GM23338 (cell line): ENCODE measurements at regions not wholly inside any gene's neighbourhood (a gene's known extent, or its start where the extent isn't known, plus 50 kb on each side); places are given as distances from the start of the nearest gene placed in this dataset.

Experiments
- ATAC-seq: fragments of 200-7000 bp; cut with Tn5 transposase; 3 replicates; pipeline ENCODE4 v1.9.1; 2020
- DNase-seq: peaks from one replicate; pipeline ENCODE4 v3.0.0-alpha.2; 2015; ENCODE audit warnings: low spot score
- H2AFZ ChIP-seq: fragments of 200-600 bp; sonication (generic); 2 replicates; pipeline ENCODE4 v1.8.0; 2016; ENCODE audit warnings: antibody characterized with exemption, mild to moderate bottlenecking, moderate library complexity
- H3F3A ChIP-seq: fragments of 200-600 bp; sonication (generic); replicated peaks from 2 replicates; pipeline ENCODE4 v1.8.0; 2017; ENCODE audit warnings: antibody characterized with exemption, mixed run types, low read depth
- H3K27ac ChIP-seq: fragments of 200-600 bp; sonication (generic); 2 replicates; pipeline ENCODE4 v1.6.1; 2016; ENCODE audit warnings: low read depth
- H3K27me3 ChIP-seq: fragments of 200-600 bp; sonication (generic); 2 replicates; pipeline ENCODE4 v1.8.0; 2016; ENCODE audit warnings: mild to moderate bottlenecking, mixed run types, moderate library complexity; ENCODE audit not compliant: insufficient read depth
- H3K36me3 ChIP-seq: fragments of 200-600 bp; sonication (generic); 2 replicates; pipeline ENCODE4 v1.8.0; 2016; ENCODE audit warnings: mild to moderate bottlenecking; ENCODE audit not compliant: insufficient read depth
- H3K4me1 ChIP-seq: fragments of 200-600 bp; sonication (generic); 2 replicates; pipeline ENCODE4 v1.8.0; 2016; ENCODE audit warnings: mild to moderate bottlenecking, moderate library complexity; ENCODE audit not compliant: insufficient read depth
- H3K4me2 ChIP-seq: fragments of 200-600 bp; sonication (generic); 2 replicates; pipeline ENCODE4 v1.7.1; 2017; ENCODE audit warnings: mixed run types
- H3K4me3 ChIP-seq: fragments of 200-600 bp; sonication (generic); 2 replicates; pipeline ENCODE4 v1.6.1; 2016; ENCODE audit warnings: mixed run types
- H3K79me2 ChIP-seq: fragments of 200-600 bp; sonication (generic); replicated peaks from 2 replicates; pipeline ENCODE4 v1.8.0; 2017; ENCODE audit warnings: mild to moderate bottlenecking; ENCODE audit not compliant: insufficient read depth
- H3K9me2 ChIP-seq: fragments of 200-600 bp; sonication (generic); 2 replicates; pipeline ENCODE4 v1.8.0; 2017; ENCODE audit not compliant: insufficient read depth
- H4K20me1 ChIP-seq: fragments of 200-600 bp; sonication (generic); replicated peaks from 2 replicates; pipeline ENCODE4 v1.8.0; 2017; ENCODE audit warnings: mild to moderate bottlenecking; ENCODE audit not compliant: insufficient read depth
- H3K27ac Mint-ChIP-seq: 2 replicates; pipeline ENCODE4 v1.8.0; 2020; ENCODE audit warnings: inconsistent platforms, mild to moderate bottlenecking, moderate library complexity, mixed read lengths
- H3K27me3 Mint-ChIP-seq: 3 replicates; pipeline ENCODE4 v1.8.0; 2022; ENCODE audit warnings: low read depth, mild to moderate bottlenecking, moderate library complexity, mixed read lengths, inconsistent platforms; ENCODE audit not compliant: insufficient read depth, poor library complexity
- H3K36me3 Mint-ChIP-seq: 3 replicates; pipeline ENCODE4 v1.8.0; 2021; ENCODE audit warnings: low read depth, mild to moderate bottlenecking, inconsistent platforms, moderate library complexity, mixed read lengths
- H3K4me1 Mint-ChIP-seq: 3 replicates; pipeline ENCODE4 v1.8.0; 2020; ENCODE audit warnings: mild to moderate bottlenecking, inconsistent platforms, mixed read lengths
- H3K4me3 Mint-ChIP-seq: 3 replicates; pipeline ENCODE4 v1.8.0; 2021; ENCODE audit warnings: moderate library complexity, mild to moderate bottlenecking, inconsistent platforms, mixed read lengths
- H3K9me3 Mint-ChIP-seq: 3 replicates; pipeline ENCODE4 v1.8.0; 2020; ENCODE audit warnings: moderate library complexity, mild to moderate bottlenecking, inconsistent platforms, mixed read lengths
- CREB1 ChIP-seq: fragments of 250-450 bp; sonication (Bioruptor Pico); IDR thresholded peaks from 2 replicates; pipeline ENCODE4 v1.5.0; 2020; ENCODE audit warnings: low read depth, mild to moderate bottlenecking, moderate library complexity
- EZH2 ChIP-seq: fragments of 200-600 bp; sonication (generic); IDR thresholded peaks from one replicate; pipeline ENCODE4 v1.8.0; 2017; ENCODE audit warnings: antibody characterized with exemption, mild to moderate bottlenecking, low read depth; ENCODE audit not compliant: unreplicated experiment
- EZH2phosphoT487 ChIP-seq: fragments of 200-600 bp; sonication (generic); IDR thresholded peaks from one replicate; pipeline ENCODE4 v1.8.1; 2018; ENCODE audit warnings: antibody characterized with exemption; ENCODE audit not compliant: unreplicated experiment
- NANOG ChIP-seq: IDR thresholded peaks from 2 replicates; pipeline ENCODE4 v1.6.1; 2016; ENCODE audit warnings: antibody characterized with exemption, borderline replicate concordance
- POLR2AphosphoS5 ChIP-seq: IDR thresholded peaks from 2 replicates; pipeline ENCODE4 v1.6.1; 2016; ENCODE audit warnings: antibody characterized with exemption, low read depth
- STAT1 ChIP-seq: IDR thresholded peaks from one replicate; pipeline ENCODE4 v1.6.1; 2016; ENCODE audit warnings: antibody characterized with exemption; ENCODE audit not compliant: unreplicated experiment
- ZNF114 ChIP-seq: fragments of 250-450 bp; sonication (Bioruptor Pico); IDR thresholded peaks from 2 replicates; pipeline ENCODE4 v1.5.0; 2020; ENCODE audit warnings: mild to moderate bottlenecking, moderate library complexity
- ZNF331 ChIP-seq: fragments of 250-450 bp; sonication (Bioruptor Pico); IDR thresholded peaks from 2 replicates; pipeline ENCODE4 v1.5.0; 2020; ENCODE audit warnings: low read depth, mild to moderate bottlenecking, moderate library complexity
- TF ChIP-seq, protein P1 (sequence below), 2 experiments: fragments of 200-600 bp in 1 of 2; sonication (generic) in 1 of 2; conservative IDR thresholded peaks; 2 replicates each; pipeline versions ENCODE4 v1.5.1 to v1.6.1; 2016 to 2017; ENCODE audit warnings: antibody characterized with exemption in 2 of 2, low read depth in 2 of 2, mild to moderate bottlenecking in 2 of 2, moderate library complexity in 1 of 2
- TF ChIP-seq, protein P2 (sequence below): fragments of 250-450 bp; sonication (Bioruptor Pico); IDR thresholded peaks from 2 replicates; pipeline ENCODE4 v1.5.0; 2020; ENCODE audit warnings: mild to moderate bottlenecking, moderate library complexity
- TF ChIP-seq, protein P3 (sequence below): IDR thresholded peaks from 2 replicates; pipeline ENCODE4 v1.6.1; 2016; ENCODE audit warnings: antibody characterized with exemption
- TF ChIP-seq, protein P4 (sequence below): IDR thresholded peaks from one replicate; pipeline ENCODE4 v1.6.1; 2018; ENCODE audit warnings: antibody characterized with exemption; ENCODE audit not compliant: unreplicated experiment

DNA sequence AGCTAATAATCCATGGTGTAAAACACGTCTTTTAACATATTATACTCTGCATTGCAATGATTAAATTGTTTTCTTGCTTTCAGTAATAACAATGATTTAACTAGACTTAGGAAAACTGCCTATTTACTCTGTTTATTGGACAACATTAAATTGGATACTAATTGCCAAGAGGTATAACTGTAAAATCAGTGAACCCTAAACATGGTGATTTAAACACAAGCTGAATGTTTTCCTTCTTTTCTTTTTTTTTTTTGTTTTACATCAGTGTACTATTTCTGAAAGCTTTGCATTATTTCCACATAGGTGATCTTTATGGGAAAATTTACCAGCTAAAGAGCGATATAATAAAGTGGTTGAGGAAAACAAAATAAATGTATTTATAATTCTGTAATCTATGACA lies 276.7 kb downstream of the PCDH7 start:
- H3K9me2 ChIP-seq = 0 out of 2 replicates have a peak, but pooled peaks cover 5% of the 10 kb centered on the region
- peaks cover 8% of the 10 kb centered on the region for H3K9me3 Mint-ChIP-seq
- H3K27me3 ChIP-seq = no peaks in the 10 kb centered on the region
- no peaks in the 10 kb centered on the region for H3K79me2 ChIP-seq
- H2AFZ ChIP-seq = no peak overlapping the region
- ATAC-seq = no peak
- peaks cover 9% of the 10 kb centered on the region; the same call in 2 of the 3 replicates for H3K36me3 Mint-ChIP-seq
- H3K36me3 ChIP-seq = no peaks in the 10 kb centered on the region
- H3K4me1 ChIP-seq = peaks cover 7% of the 10 kb centered on the region; the same call in 1 of the 2 replicates
- H3K4me3 ChIP-seq = no peak overlapping the region
- no peaks in the 10 kb centered on the region for H4K20me1 ChIP-seq
- H3K27me3 Mint-ChIP-seq = peaks cover 2% of the 10 kb centered on the region
- H3K4me3 Mint-ChIP-seq = no peak overlapping the region
- DNase-seq = no peak
- peaks cover 2% of the 10 kb centered on the region; the same call in 1 of the 3 replicates for H3K4me1 Mint-ChIP-seq
- no peak overlapping the region for H3K4me2 ChIP-seq
- H3K27ac Mint-ChIP-seq = no peak overlapping the region
- no peaks in the 10 kb centered on the region for H3F3A ChIP-seq
- H3K27ac ChIP-seq = no peak overlapping the region
- no peak for TF ChIP-seq EZH2
- TF ChIP-seq, protein P1, sequence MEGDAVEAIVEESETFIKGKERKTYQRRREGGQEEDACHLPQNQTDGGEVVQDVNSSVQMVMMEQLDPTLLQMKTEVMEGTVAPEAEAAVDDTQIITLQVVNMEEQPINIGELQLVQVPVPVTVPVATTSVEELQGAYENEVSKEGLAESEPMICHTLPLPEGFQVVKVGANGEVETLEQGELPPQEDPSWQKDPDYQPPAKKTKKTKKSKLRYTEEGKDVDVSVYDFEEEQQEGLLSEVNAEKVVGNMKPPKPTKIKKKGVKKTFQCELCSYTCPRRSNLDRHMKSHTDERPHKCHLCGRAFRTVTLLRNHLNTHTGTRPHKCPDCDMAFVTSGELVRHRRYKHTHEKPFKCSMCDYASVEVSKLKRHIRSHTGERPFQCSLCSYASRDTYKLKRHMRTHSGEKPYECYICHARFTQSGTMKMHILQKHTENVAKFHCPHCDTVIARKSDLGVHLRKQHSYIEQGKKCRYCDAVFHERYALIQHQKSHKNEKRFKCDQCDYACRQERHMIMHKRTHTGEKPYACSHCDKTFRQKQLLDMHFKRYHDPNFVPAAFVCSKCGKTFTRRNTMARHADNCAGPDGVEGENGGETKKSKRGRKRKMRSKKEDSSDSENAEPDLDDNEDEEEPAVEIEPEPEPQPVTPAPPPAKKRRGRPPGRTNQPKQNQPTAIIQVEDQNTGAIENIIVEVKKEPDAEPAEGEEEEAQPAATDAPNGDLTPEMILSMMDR (conservative IDR thresholded peaks at IDR 0.05; ENCODE audit: low read depth in 2 of 2) = no peak
- no peak for TF ChIP-seq ZNF331
- TF ChIP-seq STAT1 = no peak
- no peak for TF ChIP-seq ZNF114 (CRISPR knock-in tag)
- TF ChIP-seq, protein P2, sequence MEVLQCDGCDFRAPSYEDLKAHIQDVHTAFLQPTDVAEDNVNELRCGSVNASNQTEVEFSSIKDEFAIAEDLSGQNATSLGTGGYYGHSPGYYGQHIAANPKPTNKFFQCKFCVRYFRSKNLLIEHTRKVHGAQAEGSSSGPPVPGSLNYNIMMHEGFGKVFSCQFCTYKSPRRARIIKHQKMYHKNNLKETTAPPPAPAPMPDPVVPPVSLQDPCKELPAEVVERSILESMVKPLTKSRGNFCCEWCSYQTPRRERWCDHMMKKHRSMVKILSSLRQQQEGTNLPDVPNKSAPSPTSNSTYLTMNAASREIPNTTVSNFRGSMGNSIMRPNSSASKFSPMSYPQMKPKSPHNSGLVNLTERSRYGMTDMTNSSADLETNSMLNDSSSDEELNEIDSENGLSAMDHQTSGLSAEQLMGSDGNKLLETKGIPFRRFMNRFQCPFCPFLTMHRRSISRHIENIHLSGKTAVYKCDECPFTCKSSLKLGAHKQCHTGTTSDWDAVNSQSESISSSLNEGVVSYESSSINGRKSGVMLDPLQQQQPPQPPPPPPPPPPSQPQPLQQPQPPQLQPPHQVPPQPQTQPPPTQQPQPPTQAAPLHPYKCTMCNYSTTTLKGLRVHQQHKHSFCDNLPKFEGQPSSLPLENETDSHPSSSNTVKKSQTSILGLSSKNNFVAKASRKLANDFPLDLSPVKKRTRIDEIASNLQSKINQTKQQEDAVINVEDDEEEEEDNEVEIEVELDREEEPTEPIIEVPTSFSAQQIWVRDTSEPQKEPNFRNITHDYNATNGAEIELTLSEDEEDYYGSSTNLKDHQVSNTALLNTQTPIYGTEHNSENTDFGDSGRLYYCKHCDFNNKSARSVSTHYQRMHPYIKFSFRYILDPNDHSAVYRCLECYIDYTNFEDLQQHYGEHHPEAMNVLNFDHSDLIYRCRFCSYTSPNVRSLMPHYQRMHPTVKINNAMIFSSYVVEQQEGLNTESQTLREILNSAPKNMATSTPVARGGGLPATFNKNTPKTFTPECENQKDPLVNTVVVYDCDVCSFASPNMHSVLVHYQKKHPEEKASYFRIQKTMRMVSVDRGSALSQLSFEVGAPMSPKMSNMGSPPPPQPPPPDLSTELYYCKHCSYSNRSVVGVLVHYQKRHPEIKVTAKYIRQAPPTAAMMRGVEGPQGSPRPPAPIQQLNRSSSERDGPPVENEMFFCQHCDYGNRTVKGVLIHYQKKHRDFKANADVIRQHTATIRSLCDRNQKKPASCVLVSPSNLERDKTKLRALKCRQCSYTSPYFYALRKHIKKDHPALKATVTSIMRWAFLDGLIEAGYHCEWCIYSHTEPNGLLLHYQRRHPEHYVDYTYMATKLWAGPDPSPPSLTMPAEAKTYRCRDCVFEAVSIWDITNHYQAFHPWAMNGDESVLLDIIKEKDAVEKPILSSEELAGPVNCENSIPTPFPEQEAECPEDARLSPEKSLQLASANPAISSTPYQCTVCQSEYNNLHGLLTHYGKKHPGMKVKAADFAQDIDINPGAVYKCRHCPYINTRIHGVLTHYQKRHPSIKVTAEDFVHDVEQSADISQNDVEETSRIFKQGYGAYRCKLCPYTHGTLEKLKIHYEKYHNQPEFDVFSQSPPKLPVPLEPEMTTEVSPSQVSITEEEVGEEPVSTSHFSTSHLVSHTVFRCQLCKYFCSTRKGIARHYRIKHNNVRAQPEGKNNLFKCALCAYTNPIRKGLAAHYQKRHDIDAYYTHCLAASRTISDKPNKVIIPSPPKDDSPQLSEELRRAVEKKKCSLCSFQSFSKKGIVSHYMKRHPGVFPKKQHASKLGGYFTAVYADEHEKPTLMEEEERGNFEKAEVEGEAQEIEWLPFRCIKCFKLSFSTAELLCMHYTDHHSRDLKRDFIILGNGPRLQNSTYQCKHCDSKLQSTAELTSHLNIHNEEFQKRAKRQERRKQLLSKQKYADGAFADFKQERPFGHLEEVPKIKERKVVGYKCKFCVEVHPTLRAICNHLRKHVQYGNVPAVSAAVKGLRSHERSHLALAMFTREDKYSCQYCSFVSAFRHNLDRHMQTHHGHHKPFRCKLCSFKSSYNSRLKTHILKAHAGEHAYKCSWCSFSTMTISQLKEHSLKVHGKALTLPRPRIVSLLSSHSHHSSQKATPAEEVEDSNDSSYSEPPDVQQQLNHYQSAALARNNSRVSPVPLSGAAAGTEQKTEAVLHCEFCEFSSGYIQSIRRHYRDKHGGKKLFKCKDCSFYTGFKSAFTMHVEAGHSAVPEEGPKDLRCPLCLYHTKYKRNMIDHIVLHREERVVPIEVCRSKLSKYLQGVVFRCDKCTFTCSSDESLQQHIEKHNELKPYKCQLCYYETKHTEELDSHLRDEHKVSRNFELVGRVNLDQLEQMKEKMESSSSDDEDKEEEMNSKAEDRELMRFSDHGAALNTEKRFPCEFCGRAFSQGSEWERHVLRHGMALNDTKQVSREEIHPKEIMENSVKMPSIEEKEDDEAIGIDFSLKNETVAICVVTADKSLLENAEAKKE (CRISPR knock-in tag) = no peak
- TF ChIP-seq NANOG = no peak
- TF ChIP-seq, protein P3, sequence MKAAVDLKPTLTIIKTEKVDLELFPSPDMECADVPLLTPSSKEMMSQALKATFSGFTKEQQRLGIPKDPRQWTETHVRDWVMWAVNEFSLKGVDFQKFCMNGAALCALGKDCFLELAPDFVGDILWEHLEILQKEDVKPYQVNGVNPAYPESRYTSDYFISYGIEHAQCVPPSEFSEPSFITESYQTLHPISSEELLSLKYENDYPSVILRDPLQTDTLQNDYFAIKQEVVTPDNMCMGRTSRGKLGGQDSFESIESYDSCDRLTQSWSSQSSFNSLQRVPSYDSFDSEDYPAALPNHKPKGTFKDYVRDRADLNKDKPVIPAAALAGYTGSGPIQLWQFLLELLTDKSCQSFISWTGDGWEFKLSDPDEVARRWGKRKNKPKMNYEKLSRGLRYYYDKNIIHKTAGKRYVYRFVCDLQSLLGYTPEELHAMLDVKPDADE = no peak
- no peak for TF ChIP-seq POLR2AphosphoS5
- no peak for TF ChIP-seq EZH2phosphoT487
- TF ChIP-seq CREB1 (CRISPR knock-in tag) = no peak
- TF ChIP-seq, protein P4, sequence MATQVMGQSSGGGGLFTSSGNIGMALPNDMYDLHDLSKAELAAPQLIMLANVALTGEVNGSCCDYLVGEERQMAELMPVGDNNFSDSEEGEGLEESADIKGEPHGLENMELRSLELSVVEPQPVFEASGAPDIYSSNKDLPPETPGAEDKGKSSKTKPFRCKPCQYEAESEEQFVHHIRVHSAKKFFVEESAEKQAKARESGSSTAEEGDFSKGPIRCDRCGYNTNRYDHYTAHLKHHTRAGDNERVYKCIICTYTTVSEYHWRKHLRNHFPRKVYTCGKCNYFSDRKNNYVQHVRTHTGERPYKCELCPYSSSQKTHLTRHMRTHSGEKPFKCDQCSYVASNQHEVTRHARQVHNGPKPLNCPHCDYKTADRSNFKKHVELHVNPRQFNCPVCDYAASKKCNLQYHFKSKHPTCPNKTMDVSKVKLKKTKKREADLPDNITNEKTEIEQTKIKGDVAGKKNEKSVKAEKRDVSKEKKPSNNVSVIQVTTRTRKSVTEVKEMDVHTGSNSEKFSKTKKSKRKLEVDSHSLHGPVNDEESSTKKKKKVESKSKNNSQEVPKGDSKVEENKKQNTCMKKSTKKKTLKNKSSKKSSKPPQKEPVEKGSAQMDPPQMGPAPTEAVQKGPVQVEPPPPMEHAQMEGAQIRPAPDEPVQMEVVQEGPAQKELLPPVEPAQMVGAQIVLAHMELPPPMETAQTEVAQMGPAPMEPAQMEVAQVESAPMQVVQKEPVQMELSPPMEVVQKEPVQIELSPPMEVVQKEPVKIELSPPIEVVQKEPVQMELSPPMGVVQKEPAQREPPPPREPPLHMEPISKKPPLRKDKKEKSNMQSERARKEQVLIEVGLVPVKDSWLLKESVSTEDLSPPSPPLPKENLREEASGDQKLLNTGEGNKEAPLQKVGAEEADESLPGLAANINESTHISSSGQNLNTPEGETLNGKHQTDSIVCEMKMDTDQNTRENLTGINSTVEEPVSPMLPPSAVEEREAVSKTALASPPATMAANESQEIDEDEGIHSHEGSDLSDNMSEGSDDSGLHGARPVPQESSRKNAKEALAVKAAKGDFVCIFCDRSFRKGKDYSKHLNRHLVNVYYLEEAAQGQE = no peak
